GM19372 (cell line): ENCODE measurements at regions not wholly inside any gene's neighbourhood (a gene's known extent, or its start where the extent isn't known, plus 50 kb on each side); places are given as distances from the start of the nearest gene placed in this dataset.

Experiments used
- ATAC-seq: cut with Tn5 transposase; IDR thresholded peaks from one replicate; pipeline ENCODE4 v1.9.1; 2021; ENCODE audit warnings: mild to moderate bottlenecking, low read depth, moderate library complexity; ENCODE audit not compliant: unreplicated experiment

GRCh38 chr12:93041416-93041815 lies 112.3 kb upstream of the EEA1 start:
- no peak for ATAC-seq

GRCh38 chr12:93042283-93042682 lies 113.2 kb upstream of the EEA1 start:
- ATAC-seq: no peak

- no peak for ATAC-seq
Measured at GRCh38 chr12:93042684-93043083, 113.6 kb upstream of the EEA1 start.

- no peak for ATAC-seq
Measured at GRCh38 chr12:93043192-93043876, 114.2 kb upstream of the EEA1 start.

- ATAC-seq: no peak
Measured at GRCh38 chr12:93043877-93044209, 114.7 kb upstream of the EEA1 start.

DNA sequence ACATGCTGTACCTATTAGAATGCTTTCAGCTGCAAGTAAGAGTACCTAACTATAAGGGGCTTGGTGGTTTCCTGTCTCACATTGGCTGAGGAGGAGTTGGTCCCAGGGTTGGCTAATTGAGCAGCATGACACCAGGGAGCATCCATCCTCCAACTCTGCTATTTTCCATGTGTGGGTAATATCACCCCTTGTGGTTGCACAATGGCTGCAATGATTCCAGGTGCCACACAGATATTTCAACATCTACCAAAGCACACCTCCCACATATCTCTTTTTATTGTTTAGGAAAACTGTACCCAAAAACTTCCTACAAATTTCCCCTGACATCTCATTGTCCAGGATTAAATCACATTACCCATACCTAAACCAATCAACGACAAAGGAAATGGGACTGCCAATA lies 118.0 kb upstream of the EEA1 start:
- no peak for ATAC-seq

GRCh38 chr12:93048656-93049055 lies 119.6 kb upstream of the EEA1 start:
- no peak for ATAC-seq

DNA sequence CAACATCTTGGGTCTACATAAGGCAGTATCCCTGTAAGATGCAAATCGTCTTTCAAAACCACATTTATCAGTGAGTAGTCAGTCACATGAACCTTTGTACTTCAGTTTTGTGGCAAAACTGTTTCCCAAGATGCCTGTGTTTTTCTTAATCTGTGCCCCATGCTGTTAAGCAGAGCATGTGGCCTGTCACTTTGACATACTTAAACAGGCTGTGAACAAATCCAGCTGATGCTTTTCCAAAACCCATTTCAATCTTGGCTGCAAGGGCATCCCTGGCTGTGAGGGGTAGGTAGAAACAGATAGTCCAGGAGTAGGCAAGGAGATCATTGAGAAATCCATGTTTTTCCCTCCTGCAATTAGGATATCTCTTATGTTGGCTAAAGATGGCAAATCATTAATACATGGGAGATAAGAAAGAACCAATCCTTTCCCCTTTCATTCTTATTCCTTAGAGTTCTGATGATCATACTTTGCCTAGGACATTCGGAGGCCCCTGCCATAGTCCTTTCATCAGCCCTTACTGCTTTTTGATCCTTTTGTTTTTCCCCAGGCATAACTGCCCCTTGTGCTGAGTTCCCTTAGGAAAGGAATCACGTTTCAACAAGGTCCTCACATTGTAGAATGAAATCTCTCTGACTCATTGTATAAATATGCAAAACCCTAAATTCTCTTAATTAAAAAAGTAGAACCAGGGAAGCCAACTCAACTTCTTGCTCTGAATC lies 121.1 kb upstream of the EEA1 start:
- ATAC-seq: no peak

- no peak for ATAC-seq
Measured at GRCh38 chr12:93050748-93051081, 121.6 kb upstream of the EEA1 start.

DNA sequence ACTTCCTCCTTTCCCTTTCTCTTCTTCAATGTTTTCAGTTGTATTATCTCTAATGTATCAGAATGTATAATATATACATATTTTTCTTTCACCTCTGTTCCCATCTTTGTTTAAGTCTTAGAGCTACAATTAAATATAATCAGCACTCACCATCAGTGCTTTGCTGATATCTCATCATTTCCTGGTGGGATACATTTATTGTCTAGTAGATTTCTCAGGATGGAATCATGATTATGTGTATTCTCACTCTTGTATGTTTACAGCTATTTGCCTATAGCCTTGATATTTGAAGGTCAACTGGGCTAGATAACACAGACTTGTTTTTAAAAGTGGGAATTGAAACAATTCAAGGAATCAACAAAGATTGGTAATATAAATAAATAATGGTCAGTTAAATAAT lies 124.9 kb upstream of the EEA1 start:
- no peak for ATAC-seq

GRCh38 chr12:93055221-93055620 lies 126.1 kb upstream of the EEA1 start:
- ATAC-seq: no peak

GRCh38 chr12:93056971-93057535 lies 128.0 kb upstream of the EEA1 start:
- no peak for ATAC-seq

DNA sequence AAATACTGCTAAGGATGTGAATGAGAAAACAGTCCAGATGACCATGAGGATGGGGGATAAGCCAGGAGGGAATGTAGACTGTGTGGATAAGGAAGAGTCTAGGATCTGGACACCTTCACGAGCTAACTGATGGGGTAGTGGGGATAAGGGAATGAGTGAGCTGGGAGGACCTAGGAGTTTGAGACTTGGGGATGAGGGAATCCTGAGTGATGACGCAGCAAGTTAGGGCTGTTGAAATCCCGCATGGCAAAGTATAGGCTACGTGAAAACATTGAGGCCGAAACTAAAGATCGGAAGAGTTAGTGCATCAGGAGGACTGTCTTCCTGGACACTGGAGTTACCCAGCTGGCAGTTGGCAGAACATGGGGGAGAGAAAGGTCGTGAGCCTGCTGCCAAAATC lies 129.2 kb upstream of the EEA1 start:
- ATAC-seq: no peak

DNA sequence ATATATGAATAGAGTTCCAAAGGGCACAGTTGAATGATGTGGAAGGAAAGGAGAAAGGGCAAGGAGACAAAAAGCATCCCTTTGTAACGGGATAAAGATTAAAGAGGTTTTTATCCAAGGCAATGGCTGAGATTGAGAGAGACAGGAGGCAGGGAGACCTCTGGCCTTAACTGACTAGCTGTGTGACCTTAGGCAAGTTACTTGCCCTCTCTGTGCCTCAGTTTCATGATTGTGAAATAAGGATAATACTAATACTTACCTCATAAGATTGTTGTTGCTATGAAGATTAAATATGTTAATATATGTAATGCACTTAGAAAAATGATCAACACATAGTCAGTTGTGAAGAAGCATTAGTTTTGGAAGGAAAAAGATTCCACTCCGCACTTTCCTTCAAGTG lies 130.2 kb upstream of the EEA1 start:
- no peak for ATAC-seq

DNA sequence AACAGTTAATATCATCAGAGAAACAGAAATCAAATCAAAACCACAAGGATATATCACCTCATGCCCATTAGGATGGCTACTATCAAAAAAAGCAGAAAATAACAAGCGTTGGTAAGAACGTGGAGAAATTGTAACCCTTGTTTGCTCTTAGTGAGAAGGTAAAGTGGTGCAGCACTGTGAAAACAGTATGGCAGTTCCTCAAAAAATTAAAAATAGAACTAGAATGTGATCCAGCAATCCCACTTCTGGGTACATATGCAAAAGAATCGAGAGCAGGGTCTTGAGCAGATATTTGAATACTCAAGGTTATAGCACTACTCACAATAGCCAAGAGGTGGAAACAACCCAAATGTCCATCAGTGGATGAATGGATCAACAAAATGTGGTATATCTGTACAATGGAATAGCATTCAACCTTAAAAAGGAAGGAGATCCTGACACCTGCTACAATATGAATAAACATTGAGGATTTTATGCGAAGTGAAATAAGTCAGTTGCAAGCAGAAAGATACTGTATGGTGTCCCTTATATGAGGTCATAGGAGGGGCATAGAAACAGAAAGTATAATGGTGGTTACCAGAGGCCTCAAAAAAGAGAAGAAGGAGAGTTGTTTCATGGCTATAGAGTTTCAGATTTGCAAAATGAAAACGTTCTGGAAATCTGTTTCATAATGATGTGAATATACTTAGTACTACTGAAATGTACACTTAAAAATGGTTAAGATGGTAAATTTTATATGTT lies 131.0 kb upstream of the EEA1 start:
- ATAC-seq: peak; percentile 94

DNA sequence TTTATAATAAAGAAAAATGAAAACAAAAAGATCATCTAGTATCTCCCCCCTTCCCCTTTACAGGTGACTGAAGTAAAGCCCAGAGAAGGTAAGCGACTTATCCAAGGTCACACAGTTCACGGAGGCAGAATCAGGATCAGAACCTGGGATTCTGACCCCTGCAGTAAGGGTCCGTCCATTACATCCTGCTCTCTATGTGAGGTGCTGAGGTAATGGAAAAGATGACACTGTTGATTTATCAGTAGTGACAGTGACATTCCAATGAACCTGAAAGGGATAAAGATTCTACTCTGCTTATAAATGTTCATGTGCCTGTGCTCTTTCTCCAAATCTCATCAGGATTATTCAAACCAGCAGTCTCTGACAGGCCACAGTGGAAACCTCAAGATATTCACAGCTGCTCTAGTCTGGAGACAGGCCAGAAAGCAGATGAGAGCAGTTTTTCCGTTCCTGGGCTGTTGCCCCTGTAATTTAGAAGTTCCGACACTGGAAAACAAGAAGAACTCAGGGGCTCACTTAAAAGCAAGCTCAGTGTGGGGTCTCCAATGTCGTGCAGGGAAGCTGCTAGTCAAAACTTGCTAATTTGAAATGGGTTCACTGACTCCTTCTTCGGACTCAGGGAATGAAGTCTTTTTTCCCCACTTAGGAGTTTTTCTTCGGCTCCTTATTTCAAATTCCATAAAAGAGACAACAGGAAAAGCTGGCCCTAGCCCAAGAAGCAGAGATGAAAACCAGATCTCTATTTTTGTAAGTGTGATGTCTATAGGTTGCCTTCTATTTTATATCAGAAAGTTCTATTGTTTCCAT lies 131.8 kb upstream of the EEA1 start:
- ATAC-seq: peak; percentile 48

GRCh38 chr12:93061473-93062419 lies 132.7 kb upstream of the EEA1 start:
- no peak for ATAC-seq

GRCh38 chr12:93065896-93066295 lies 136.8 kb upstream of the EEA1 start:
- no peak for ATAC-seq

- ATAC-seq: no peak
Measured at GRCh38 chr12:93072340-93072739, 143.2 kb upstream of the EEA1 start.

- ATAC-seq: no peak
Measured at GRCh38 chr12:93073324-93073723, 144.2 kb upstream of the EEA1 start.
